Neural cell (in vitro differentiated cells): ENCODE measurements at regions not wholly inside any gene's neighbourhood (a gene's known extent, or its start where the extent isn't known, plus 50 kb on each side); places are given as distances from the start of the nearest gene placed in this dataset.

Experiments used
- H2AFZ ChIP-seq: fragments of 200-600, 300-800 bp; sonication (generic), shearing (Covaris generic); 2 replicates; pipeline ENCODE4 v1.6.0; 2014; ENCODE audit warnings: low read depth, mild to moderate bottlenecking, antibody characterized with exemption, low read length, moderate library complexity
- H3F3A ChIP-seq: fragments of 200-600 bp; shearing (Covaris generic); 2 replicates; pipeline ENCODE4 v1.6.1; 2016; ENCODE audit warnings: mild to moderate bottlenecking, moderate library complexity, mixed read lengths, antibody characterized with exemption, low read length; ENCODE audit not compliant: insufficient read depth, poor library complexity, severe bottlenecking
- H3K27ac ChIP-seq: fragments of 200-600, 300-800 bp; sonication (generic), shearing (Covaris generic); 2 replicates; pipeline ENCODE4 v1.5.1; 2014; ENCODE audit warnings: mild to moderate bottlenecking, low read length, moderate library complexity
- H3K27me3 ChIP-seq: fragments of 300-800, 200-600 bp; sonication (generic), shearing (Covaris generic); 2 replicates; pipeline ENCODE4 v1.6.0; 2014; ENCODE audit warnings: mild to moderate bottlenecking, low read depth, low read length, moderate library complexity; ENCODE audit not compliant: insufficient read depth
- H3K36me3 ChIP-seq: fragments of 300-800, 200-600 bp; sonication (generic), shearing (Covaris generic); 2 replicates; pipeline ENCODE4 v1.5.1; 2014; ENCODE audit warnings: mild to moderate bottlenecking, antibody characterized with exemption, low read length, moderate library complexity; ENCODE audit not compliant: insufficient read depth
- H3K4me2 ChIP-seq: fragments of 300-800, 200-600 bp; sonication (generic), shearing (Covaris generic); 2 replicates; pipeline ENCODE4 v1.6.0; 2014; ENCODE audit warnings: mild to moderate bottlenecking, low read length
- H3K4me3 ChIP-seq: fragments of 300-800, 200-600 bp; sonication (generic), shearing (Covaris generic); 2 replicates; pipeline ENCODE4 v1.5.1; 2014; ENCODE audit warnings: mild to moderate bottlenecking, low read length, moderate library complexity
- H3K79me2 ChIP-seq: fragments of 200-600 bp; shearing (Covaris generic); replicated peaks from 2 replicates; pipeline ENCODE4 v1.6.0; 2014; ENCODE audit warnings: mild to moderate bottlenecking, low read length, moderate library complexity; ENCODE audit not compliant: insufficient read depth
- H3K9ac ChIP-seq: fragments of 300-800, 200-600 bp; sonication (generic), shearing (Covaris generic); 2 replicates; pipeline ENCODE4 v1.6.1; 2016; ENCODE audit warnings: mild to moderate bottlenecking, low read length, mixed read lengths
- H3K9me2 ChIP-seq: fragments of 200-600 bp; shearing (Covaris generic); 2 replicates; pipeline ENCODE4 v1.6.1; 2016; ENCODE audit warnings: mild to moderate bottlenecking, low read length, mixed read lengths; ENCODE audit not compliant: insufficient read depth
- H3K9me3 ChIP-seq: fragments of 200-600, 300-800 bp; sonication (generic), shearing (Covaris generic); 2 replicates; pipeline ENCODE4 v1.6.1; 2016; ENCODE audit warnings: mild to moderate bottlenecking, mixed run types, low read length, moderate library complexity, mixed read lengths
- H4K20me1 ChIP-seq: fragments of 200-600 bp; shearing (Covaris generic); 2 replicates; pipeline ENCODE4 v1.6.1; 2016; ENCODE audit warnings: mild to moderate bottlenecking, mixed run types; ENCODE audit not compliant: insufficient read depth
- EP300 ChIP-seq: fragments of 450-650 bp; conservative IDR thresholded peaks from 2 replicates; pipeline ENCODE4 v1.6.1; 2014; ENCODE audit warnings: antibody characterized with exemption, mild to moderate bottlenecking, moderate library complexity; ENCODE audit not compliant: poor library complexity, severe bottlenecking
- EZH2 ChIP-seq: fragments of 200-600, 300-800 bp; shearing (Covaris generic), sonication (generic); IDR thresholded peaks from 2 replicates; pipeline ENCODE4 v1.6.1; 2014; ENCODE audit warnings: antibody characterized with exemption, low read length, borderline replicate concordance, mild to moderate bottlenecking; ENCODE audit not compliant: insufficient read depth, poor library complexity, severe bottlenecking
- MXI1 ChIP-seq: fragments of 450-650 bp; conservative IDR thresholded peaks from 2 replicates; pipeline ENCODE4 v1.6.1; 2014; ENCODE audit warnings: antibody characterized with exemption, mild to moderate bottlenecking; ENCODE audit not compliant: poor library complexity, severe bottlenecking
- POLR2AphosphoS5 ChIP-seq: IDR thresholded peaks from 2 replicates; pipeline ENCODE4 v1.6.1; 2012
- RAD21 ChIP-seq: fragments of 450-650 bp; conservative IDR thresholded peaks from 2 replicates; pipeline ENCODE4 v1.6.1; 2014; ENCODE audit warnings: antibody characterized with exemption, mild to moderate bottlenecking, moderate library complexity
- SMC3 ChIP-seq: fragments of 450-650 bp; conservative IDR thresholded peaks from 2 replicates; pipeline ENCODE4 v1.6.1; 2014; ENCODE audit warnings: antibody characterized with exemption, mild to moderate bottlenecking, moderate library complexity; ENCODE audit not compliant: poor library complexity
- TAF1 ChIP-seq: IDR thresholded peaks from 2 replicates; pipeline ENCODE4 v1.6.1; 2012; ENCODE audit warnings: low read depth
- TF ChIP-seq, protein P1 (sequence below): IDR thresholded peaks from 2 replicates; pipeline ENCODE4 v1.6.1; 2012; ENCODE audit warnings: borderline replicate concordance
- TF ChIP-seq, protein P2 (sequence below): fragments of 450-650 bp; IDR thresholded peaks from 2 replicates; pipeline ENCODE4 v1.5.1; 2014; ENCODE audit warnings: antibody characterized with exemption, mild to moderate bottlenecking, moderate library complexity; ENCODE audit not compliant: poor library complexity, severe bottlenecking

DNA sequence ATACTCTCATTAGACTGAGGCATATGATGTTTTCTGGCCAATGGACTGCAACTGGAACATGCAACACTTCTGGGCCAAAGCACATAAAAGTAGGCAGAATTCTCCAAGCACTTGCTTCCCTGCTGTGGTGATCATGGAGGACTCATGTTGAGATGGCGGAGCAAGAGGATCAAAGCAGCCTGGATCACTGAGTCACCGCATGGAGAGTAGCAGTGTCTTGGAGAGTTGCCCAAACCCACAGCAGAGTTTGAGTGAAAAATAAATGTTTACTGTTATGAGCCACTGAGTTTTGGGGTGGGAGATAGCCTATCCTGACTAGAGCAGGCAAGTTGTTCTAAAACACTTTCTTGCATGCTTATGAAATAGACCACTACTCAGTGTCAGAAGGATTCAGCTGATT, 359.5 kb downstream of the ZNF521 start:
- H3K79me2 ChIP-seq = no peaks in the 10 kb centered on the region
- H3K4me3 ChIP-seq = no peak overlapping the region
- H3K9me3 ChIP-seq = no peaks in the 10 kb centered on the region
- H3F3A ChIP-seq = no peaks in the 10 kb centered on the region
- no peak overlapping the region for H3K9ac ChIP-seq
- no peak for TF ChIP-seq TAF1
- no peak overlapping the region for H3K27ac ChIP-seq
- no peaks in the 10 kb centered on the region for H3K27me3 ChIP-seq
- no peak overlapping the region for H2AFZ ChIP-seq
- H4K20me1 ChIP-seq = no peaks in the 10 kb centered on the region
- H3K36me3 ChIP-seq = no peaks in the 10 kb centered on the region
- H3K9me2 ChIP-seq = no peaks in the 10 kb centered on the region
- H3K4me2 ChIP-seq = no peak overlapping the region

DNA sequence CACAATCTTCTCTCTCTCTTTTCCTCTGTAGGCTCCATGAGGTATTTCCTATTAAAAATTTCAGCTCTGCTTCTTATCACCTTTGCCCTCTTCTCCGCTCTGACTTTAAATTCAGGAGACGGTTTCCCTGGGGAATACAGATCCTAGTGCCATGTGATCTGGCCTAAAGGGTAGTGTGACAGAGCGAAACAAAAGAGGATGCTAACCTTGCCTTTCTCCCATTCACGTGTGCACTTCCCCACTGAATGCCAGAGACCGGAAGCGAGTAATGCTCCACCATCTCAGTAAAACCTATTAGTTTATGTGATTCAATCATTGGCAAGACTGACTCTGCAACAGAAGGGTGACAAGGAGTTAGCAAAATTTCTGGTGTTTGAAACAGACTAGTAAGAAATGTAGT, 358.3 kb downstream of the ZNF521 start:
- H3K27me3 ChIP-seq = no peaks in the 10 kb centered on the region
- H2AFZ ChIP-seq = no peak overlapping the region
- H3K9ac ChIP-seq = no peak overlapping the region
- no peaks in the 10 kb centered on the region for H3F3A ChIP-seq
- no peak overlapping the region for H3K27ac ChIP-seq
- H3K79me2 ChIP-seq = no peaks in the 10 kb centered on the region
- no peak overlapping the region for H3K4me2 ChIP-seq
- no peak for TF ChIP-seq TAF1
- no peak for TF ChIP-seq EZH2
- TF ChIP-seq, protein P1, sequence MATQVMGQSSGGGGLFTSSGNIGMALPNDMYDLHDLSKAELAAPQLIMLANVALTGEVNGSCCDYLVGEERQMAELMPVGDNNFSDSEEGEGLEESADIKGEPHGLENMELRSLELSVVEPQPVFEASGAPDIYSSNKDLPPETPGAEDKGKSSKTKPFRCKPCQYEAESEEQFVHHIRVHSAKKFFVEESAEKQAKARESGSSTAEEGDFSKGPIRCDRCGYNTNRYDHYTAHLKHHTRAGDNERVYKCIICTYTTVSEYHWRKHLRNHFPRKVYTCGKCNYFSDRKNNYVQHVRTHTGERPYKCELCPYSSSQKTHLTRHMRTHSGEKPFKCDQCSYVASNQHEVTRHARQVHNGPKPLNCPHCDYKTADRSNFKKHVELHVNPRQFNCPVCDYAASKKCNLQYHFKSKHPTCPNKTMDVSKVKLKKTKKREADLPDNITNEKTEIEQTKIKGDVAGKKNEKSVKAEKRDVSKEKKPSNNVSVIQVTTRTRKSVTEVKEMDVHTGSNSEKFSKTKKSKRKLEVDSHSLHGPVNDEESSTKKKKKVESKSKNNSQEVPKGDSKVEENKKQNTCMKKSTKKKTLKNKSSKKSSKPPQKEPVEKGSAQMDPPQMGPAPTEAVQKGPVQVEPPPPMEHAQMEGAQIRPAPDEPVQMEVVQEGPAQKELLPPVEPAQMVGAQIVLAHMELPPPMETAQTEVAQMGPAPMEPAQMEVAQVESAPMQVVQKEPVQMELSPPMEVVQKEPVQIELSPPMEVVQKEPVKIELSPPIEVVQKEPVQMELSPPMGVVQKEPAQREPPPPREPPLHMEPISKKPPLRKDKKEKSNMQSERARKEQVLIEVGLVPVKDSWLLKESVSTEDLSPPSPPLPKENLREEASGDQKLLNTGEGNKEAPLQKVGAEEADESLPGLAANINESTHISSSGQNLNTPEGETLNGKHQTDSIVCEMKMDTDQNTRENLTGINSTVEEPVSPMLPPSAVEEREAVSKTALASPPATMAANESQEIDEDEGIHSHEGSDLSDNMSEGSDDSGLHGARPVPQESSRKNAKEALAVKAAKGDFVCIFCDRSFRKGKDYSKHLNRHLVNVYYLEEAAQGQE = no peak
- no peak for TF ChIP-seq EP300
- TF ChIP-seq POLR2AphosphoS5 = no peak
- TF ChIP-seq, protein P2, sequence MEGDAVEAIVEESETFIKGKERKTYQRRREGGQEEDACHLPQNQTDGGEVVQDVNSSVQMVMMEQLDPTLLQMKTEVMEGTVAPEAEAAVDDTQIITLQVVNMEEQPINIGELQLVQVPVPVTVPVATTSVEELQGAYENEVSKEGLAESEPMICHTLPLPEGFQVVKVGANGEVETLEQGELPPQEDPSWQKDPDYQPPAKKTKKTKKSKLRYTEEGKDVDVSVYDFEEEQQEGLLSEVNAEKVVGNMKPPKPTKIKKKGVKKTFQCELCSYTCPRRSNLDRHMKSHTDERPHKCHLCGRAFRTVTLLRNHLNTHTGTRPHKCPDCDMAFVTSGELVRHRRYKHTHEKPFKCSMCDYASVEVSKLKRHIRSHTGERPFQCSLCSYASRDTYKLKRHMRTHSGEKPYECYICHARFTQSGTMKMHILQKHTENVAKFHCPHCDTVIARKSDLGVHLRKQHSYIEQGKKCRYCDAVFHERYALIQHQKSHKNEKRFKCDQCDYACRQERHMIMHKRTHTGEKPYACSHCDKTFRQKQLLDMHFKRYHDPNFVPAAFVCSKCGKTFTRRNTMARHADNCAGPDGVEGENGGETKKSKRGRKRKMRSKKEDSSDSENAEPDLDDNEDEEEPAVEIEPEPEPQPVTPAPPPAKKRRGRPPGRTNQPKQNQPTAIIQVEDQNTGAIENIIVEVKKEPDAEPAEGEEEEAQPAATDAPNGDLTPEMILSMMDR = no peak
- no peak for TF ChIP-seq RAD21
- TF ChIP-seq SMC3 = no peak
- TF ChIP-seq MXI1 = no peak
- H3K36me3 ChIP-seq = no peaks in the 10 kb centered on the region
- H4K20me1 ChIP-seq = no peaks in the 10 kb centered on the region
- no peak overlapping the region for H3K4me3 ChIP-seq
- no peaks in the 10 kb centered on the region for H3K9me3 ChIP-seq
- no peaks in the 10 kb centered on the region for H3K9me2 ChIP-seq

DNA sequence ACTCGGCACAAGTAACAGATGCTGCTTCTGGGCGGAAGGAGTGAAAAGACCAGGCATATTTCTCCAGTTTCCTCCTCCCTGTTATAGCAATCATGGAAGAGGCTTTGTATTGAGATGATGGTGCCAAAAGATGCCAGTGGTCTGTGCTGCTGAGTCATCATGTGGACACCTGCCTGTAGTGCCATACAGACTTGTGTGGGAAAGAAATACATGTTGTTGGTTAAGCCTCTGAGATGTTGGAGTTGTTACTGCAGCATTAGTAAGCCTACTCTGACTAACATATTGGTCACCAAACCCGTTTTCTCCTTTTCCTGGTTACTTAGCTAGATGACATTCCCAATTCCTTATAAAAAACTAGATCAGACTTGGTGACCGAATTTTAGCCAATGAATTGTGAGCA, 356.9 kb downstream of the ZNF521 start:
- Histone ChIP-seq H3K27me3 (no peaks in the 10 kb centered on the region), H3K4me2 (no peak overlapping the region), H3K9me3 (peaks cover 6% of the 10 kb centered on the region), H3F3A (no peaks in the 10 kb centered on the region), H3K79me2 (no peaks in the 10 kb centered on the region), H4K20me1 (no peaks in the 10 kb centered on the region), H3K9ac (no peak overlapping the region), H3K9me2 (no peaks in the 10 kb centered on the region), H2AFZ (no peak overlapping the region), H3K36me3 (no peaks in the 10 kb centered on the region), H3K4me3 (no peak overlapping the region), H3K27ac (no peak overlapping the region)
- TF ChIP-seq EP300 (no peak), POLR2AphosphoS5 (no peak), EZH2 (no peak), RAD21 (no peak), MXI1 (no peak), TAF1 (no peak), SMC3 (no peak)
- TF ChIP-seq, protein P2 = no peak
- TF ChIP-seq, protein P1 = no peak
